ENCODE measurements at regions not wholly inside any gene's neighbourhood (a gene's known extent, or its start where the extent isn't known, plus 50 kb on each side); places are given as distances from the start of the nearest gene placed in this dataset.

DNA sequence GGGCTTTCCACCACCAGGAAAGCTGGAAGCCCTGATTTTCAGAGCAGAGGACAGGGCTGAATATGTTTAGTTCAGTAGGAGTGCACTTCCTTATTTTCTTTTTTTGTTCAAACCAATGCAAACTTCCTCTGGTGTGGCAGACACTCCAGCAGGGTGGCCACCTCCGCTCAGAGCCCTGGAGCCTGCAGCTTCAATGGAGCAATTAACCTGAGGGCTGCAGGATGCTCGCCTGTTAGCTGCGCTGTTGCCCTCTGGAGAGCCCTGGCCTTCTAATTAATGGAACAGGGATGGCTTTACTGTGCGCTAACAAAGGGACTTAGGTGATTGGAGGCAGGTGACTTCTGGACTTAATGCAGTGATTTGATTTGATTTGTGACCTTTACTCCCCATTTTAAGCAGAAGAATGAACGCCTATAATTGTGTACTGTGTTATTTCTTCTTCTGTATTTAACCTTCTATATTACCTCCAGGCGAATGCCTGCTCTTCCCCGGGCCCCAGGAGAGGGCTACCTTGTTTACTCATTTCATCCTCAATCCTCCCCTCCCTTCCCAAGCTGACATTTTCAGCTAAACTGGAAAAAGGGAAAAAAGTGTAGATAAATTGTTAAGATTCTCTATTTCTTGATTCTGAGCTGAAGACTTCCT lies 123.0 kb upstream of the CTBP2 start:
- TF ChIP-seq, protein P1, sequence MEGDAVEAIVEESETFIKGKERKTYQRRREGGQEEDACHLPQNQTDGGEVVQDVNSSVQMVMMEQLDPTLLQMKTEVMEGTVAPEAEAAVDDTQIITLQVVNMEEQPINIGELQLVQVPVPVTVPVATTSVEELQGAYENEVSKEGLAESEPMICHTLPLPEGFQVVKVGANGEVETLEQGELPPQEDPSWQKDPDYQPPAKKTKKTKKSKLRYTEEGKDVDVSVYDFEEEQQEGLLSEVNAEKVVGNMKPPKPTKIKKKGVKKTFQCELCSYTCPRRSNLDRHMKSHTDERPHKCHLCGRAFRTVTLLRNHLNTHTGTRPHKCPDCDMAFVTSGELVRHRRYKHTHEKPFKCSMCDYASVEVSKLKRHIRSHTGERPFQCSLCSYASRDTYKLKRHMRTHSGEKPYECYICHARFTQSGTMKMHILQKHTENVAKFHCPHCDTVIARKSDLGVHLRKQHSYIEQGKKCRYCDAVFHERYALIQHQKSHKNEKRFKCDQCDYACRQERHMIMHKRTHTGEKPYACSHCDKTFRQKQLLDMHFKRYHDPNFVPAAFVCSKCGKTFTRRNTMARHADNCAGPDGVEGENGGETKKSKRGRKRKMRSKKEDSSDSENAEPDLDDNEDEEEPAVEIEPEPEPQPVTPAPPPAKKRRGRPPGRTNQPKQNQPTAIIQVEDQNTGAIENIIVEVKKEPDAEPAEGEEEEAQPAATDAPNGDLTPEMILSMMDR (conservative IDR thresholded peaks at IDR 0.05; ENCODE audit: low read depth, low read length): no peak
- no peak overlapping the region for H3K4me3 ChIP-seq (ENCODE audit: low read depth, low read length)
- DNase-seq (ENCODE audit: low read depth): no peak

DNA sequence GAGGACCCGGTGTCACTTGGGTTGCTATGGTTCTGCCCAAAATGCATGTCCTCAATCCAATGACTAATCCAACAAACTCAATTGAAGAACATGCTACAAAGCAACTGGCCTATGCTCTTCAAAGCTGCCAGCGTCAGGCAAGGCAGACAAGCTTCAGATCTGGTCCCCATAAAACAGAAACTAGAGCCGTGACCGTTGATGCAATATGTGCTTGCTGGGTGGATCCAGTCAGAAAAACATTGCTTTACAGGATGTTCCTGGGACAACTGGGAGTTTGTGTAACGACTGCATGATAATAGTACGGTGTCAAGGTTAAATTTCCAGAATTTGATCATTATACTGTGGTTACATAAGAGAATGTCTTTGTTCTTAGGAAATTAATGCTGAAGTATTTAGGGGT lies 120.7 kb upstream of the CTBP2 start:
- DNase-seq (ENCODE audit: low read depth): no peak
- TF ChIP-seq, protein P1 (conservative IDR thresholded peaks at IDR 0.05; ENCODE audit: low read depth, low read length): no peak
- H3K4me3 ChIP-seq (ENCODE audit: low read depth, low read length): no peak overlapping the region

DNA sequence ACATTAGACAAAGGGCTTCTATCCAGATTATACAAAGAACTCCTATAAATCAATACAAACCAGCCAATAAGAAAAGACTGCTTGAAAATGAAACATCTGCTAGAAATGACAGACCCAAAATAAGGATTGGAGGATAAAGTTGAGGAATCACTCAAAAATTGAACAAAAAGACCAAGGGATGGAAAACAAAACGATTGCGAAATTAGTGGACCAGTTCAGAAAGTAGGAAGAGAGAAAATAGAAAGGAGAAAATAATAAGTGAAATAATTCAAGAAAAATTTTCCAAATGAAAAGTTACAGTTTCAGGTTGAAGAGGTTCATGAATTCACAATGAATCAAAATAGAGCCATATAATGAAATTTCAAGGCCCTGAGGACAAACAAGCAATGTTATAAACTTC lies 115.8 kb upstream of the CTBP2 start:
- H3K4me3 ChIP-seq (ENCODE audit: low read depth, low read length): no peak overlapping the region
- DNase-seq (ENCODE audit: low read depth): no peak
- TF ChIP-seq, protein P1 (conservative IDR thresholded peaks at IDR 0.05; ENCODE audit: low read depth, low read length): no peak

DNA sequence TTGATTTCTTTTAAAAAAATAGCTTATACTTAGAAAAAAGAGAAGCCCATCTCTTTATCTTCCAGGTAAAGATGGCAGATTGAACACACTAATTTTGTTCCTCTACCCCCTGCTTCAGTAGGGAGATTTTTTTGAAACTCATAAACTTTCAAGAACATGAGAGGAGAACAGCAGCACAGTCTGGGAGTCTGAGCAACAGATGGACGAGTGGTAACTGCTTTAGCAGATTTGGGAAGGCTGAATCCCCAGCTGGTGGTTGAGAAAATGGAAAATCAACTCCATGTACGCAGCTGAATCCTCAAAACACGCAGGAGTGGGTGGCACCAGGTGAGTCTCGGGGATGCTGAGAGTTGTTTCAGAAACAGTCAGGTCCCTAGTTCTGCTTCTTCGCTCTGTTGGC lies 114.6 kb upstream of the CTBP2 start:
- H3K4me3 ChIP-seq (ENCODE audit: low read depth, low read length): no peak overlapping the region

DNA sequence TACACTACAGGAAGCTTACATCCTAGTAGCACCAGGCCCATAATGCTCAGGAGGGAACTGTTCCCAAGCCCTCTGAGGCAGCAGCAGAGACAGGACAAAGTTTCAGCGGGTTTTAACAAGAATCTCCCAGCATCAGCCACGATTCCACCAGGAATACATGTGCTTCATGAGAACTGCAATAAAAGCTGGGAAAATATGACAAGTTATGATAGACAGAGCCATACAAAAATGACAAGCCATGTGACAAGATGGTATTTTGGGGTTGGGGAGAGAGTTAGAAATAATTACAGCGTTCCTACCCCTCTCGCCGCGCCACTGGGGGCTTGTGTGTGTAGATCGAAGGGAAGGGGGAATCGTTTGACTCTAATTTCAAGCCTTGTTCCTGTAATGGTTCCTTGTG lies 112.7 kb upstream of the CTBP2 start:
- TF ChIP-seq, protein P1 (conservative IDR thresholded peaks at IDR 0.05; ENCODE audit: low read depth, low read length): no peak
- no peak overlapping the region for H3K4me3 ChIP-seq (ENCODE audit: low read depth, low read length)
- no peak for DNase-seq (ENCODE audit: low read depth)

More for the DNA sequence above, 114.6 kb upstream of the CTBP2 start:
- TF ChIP-seq, protein P1 (conservative IDR thresholded peaks at IDR 0.05; ENCODE audit: low read depth, low read length): no peak
- no peak for DNase-seq (ENCODE audit: low read depth)

DNA sequence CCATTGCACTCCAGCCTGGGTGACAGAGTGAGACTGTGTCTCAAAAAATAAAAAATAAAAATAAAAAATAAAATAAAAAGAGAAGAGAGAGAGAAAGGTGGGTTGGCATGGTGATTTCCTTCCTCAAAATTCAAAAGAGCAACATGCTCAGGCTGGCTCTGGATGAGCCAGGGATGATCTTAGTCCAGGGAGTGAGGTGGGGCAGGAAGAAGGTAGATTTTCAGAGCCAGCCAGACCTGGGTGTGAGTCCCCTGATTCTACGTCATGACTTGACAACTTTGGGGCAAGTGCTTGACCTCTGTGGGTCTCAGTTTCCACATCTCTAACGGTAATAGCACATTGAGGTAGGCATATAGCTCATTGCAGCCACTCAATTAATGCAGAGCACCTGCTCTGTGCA lies 109.4 kb upstream of the CTBP2 start:
- TF ChIP-seq, protein P1 (conservative IDR thresholded peaks at IDR 0.05; ENCODE audit: low read depth, low read length): no peak
- no peak overlapping the region for H3K4me3 ChIP-seq (ENCODE audit: low read depth, low read length)
- DNase-seq (ENCODE audit: low read depth): no peak

DNA sequence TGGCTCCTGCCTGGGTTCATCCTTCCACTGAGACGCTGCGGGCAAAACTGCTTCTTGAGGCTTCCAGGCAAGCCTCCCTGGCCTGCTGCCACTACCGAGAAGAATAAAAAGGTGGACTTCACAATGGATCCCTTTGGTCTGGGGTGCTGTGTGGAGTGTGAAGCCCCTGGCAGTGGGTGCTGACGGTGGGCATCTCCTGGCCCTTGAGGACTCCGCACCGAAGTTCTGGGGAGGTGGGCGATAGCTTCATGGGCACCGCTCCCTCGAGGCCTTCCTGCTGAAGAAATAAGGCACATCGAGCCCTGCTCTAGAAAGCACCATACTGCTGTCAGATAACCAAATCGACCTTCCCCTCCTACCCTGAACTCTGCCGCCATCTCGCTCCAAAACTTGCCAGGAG lies 106.6 kb upstream of the CTBP2 start:
- no peak for DNase-seq (ENCODE audit: low read depth)
- no peak overlapping the region for H3K4me3 ChIP-seq (ENCODE audit: low read depth, low read length)
- TF ChIP-seq, protein P1 (conservative IDR thresholded peaks at IDR 0.05; ENCODE audit: low read depth, low read length): no peak
